ENCODE measurements at regions not wholly inside any gene's neighbourhood (a gene's known extent, or its start where the extent isn't known, plus 50 kb on each side); places are given as distances from the start of the nearest gene placed in this dataset.
"Not testable (repeated sequence)": the region's sequence is repeated elsewhere in the genome, so short reads cannot be mapped to it uniquely, and the experiment has no call there.

- intact Hi-C loops (cut with DNase I) = no loop called here
- DNase-seq (no peak), ATAC-seq (no peak)
Observed at GRCh38 chr3:128550471-128551126, 57.6 kb upstream of the GATA2 start.

DNA sequence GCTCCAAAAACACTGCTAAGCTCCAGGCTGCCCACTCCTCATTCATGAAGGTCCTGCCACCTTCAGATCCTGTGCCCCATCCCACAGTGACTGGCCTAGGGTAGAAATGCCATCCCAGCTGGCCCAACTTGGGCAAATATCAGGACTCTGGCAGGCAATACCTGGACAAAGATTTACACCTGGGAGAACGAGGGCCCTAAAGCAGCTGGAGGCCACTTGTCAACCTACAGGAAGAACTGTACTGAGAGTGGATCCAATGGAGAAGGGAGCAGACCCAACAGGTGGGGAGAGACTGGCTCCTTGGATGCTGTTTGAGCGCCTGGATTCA lies 57.1 kb upstream of the GATA2 start:
- DNase-seq (no peak), ATAC-seq (no peak)
- intact Hi-C loops (cut with DNase I) = no loop called here

DNA sequence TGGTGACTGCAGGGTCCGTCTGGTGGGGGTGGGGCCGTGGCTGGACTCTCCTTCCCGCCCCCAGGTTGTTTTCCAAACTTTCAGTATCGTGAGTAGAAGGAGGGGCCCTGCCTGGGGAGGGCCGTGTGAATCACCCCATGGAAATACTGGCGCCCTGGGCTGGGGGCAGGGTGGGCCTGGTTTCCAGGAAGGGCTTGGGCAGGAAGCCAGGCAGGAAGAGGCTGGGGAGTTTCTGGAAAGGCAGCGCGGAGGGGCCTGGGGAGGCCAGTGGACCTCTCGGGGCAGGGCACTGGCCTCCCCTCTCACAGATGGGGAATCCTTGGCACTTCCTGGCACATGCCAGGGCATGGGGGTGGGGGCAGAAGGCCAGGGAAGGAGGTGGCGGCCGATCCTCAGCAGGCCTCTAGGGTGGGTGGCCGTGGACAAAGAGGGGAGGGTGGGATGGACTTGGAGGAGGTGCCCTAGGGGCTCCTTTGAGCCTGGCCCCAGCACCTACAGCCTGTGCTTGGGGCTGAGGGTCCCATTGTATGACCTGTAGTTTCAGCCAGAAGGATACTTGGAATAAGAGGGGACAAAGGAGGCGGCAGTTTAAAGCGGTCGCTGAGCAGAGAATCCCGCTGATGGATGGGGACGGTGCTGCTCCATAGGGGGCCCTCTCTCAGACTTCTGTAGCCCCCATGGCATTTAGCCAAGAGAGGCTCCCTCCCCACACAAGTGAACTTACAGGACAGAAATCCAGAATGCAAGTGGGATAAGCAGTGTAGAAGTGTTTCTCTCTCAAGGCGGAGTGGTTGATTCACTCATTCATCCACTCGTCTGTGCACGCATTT lies 56.5 kb upstream of the GATA2 start:
- peak; percentile 91 for DNase-seq
- ATAC-seq = peak; percentile 80 to 92
- intact Hi-C loops (cut with DNase I) = no loop called here

- peak in 1 of 2 donors; percentile 63 for ATAC-seq
- intact Hi-C loops (cut with DNase I) = no loop called here
Observed at GRCh38 chr3:128548426-128549282, 55.7 kb upstream of the GATA2 start.

GRCh38 chr3:128548021-128548420 lies 55.0 kb upstream of the GATA2 start:
- no peak for DNase-seq
- no peak for ATAC-seq
- intact Hi-C loops (cut with DNase I) = no loop called here

More at GRCh38 chr3:128548426-128549282, 55.7 kb upstream of the GATA2 start:
- peak; percentile 75 for DNase-seq

DNA sequence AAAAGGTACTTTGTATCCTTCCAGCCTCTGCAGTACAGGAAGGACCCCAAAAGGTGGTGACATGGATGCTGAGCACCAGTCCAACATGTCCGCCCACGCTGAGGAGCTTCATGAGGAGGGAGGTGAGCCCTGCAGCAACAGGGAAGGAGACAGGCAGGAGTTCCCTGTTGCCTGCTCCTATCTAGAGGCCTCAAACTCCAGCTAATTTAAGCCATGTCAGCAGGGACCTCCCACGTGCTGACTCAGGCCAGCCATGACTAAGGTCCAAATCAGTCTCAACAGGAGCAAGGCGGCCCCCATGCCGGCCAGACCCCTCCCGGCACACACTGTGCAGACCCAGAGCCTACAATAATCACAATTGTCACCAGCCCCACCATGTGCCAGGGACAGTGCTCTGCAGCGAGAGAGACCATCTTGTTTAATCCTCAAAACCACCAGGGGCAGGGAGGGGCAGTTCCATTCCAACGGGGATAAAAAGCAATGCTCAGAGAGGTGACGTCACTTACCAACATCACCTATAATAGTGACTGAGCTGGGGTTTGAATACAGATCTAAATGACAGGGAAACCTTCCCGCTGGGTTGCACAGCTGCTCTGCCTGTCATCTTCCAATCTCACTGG lies 54.5 kb upstream of the GATA2 start:
- DNase-seq (no peak), ATAC-seq (peak in 1 of 2 donors; percentile 24)
- intact Hi-C loops (cut with DNase I) = no loop called here

DNA sequence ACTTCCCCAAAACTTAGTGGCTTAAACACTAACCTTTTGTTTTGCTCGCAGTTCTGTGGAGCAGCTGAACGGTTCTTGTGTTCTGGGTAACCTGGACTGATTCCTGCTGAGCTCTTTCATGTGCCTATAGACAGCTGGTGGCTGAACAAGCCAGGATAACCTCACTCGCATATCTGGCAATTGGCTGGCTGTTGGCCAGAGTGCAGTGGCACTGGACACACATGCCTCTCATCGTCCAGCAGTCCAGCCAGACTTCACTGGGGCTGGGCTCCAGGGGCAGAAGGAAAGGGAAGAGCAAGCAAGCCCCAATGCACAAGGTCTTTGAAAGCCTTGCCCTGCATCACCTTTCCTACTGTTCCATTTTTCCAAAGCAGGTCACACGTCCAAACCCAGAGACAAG lies 53.6 kb upstream of the GATA2 start:
- DNase-seq = no peak
- intact Hi-C loops (cut with DNase I) = no loop called here
- no peak for ATAC-seq

DNA sequence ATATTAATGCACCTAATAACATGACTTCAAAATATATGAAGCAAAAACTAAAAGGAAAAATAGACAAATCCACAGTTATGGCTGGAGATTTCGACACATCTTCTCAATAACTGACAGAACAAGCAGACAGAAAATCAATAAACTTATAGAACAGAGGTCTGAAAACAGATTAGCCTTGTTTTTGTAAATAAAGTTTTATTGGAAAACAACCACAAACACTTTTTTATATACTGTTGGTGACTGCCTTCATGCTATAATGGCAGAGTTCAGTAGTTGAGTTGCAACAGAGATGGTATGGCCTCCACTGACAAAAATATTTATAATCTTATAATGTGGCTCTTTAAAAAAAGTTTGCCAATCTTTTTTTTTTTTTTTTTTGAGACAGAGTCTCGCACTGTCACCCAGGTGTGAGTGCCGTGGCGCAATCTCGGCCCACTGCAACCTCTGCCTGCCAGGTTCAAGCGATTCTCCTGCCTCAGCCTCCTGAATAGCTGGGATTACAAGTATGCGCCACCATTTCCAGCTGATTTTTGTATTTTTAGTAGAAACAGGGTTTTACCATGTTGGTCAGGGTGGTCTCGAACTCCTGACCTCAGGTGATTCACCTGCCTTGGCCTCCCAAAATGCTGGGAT lies 52.2 kb upstream of the GATA2 start:
- ATAC-seq (no peak), DNase-seq (no peak)
- intact Hi-C loops (cut with DNase I) = no loop called here

DNA sequence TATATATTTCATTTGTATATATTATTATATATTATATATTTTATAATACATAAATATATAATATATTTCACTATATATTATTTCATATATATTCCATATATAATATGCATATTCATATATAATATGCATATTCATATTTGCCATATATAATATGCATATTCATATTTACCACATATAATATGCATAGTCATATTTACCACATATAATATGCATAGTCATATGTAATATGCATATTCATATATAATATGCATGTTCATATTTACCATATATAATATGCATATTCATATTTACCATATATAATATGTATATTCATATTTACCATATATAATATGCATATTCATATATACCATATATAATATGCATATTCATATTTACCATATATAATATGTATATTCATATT lies 51.2 kb upstream of the GATA2 start:
- intact Hi-C loops (cut with DNase I) = no loop called here
- no peak for DNase-seq
- no peak for ATAC-seq

- DNase-seq; intact Hi-C loops (cut with DNase I); ATAC-seq: not testable (repeated sequence)
Observed at GRCh38 chr3:128543570-128544174, 50.7 kb upstream of the GATA2 start.

All from left cardiac atrium (tissue), 4 donors.